IMR-90 (cell line): ENCODE measurements at regions not wholly inside any gene's neighbourhood (a gene's known extent, or its start where the extent isn't known, plus 50 kb on each side); places are given as distances from the start of the nearest gene placed in this dataset.

Experiments
- BHLHE40 ChIP-seq: fragments of 150-350 bp; IDR thresholded peaks from 2 replicates; pipeline ENCODE4 v1.6.1; 2016; ENCODE audit warnings: mild to moderate bottlenecking, low read depth, low read length
- CEBPB ChIP-seq: IDR thresholded peaks from 2 replicates; pipeline ENCODE4 v1.6.1; 2012; ENCODE audit warnings: low read depth, low read length, improper control_type of control experiment
- FOS ChIP-seq: fragments of 150-350 bp; IDR thresholded peaks from 2 replicates; pipeline ENCODE4 v1.6.1; 2016; ENCODE audit warnings: low read depth, low read length
- MAZ ChIP-seq: IDR thresholded peaks from 2 replicates; pipeline ENCODE4 v1.6.1; 2012; ENCODE audit warnings: low read depth, mild to moderate bottlenecking, low read length, improper control_type of control experiment, moderate library complexity, borderline replicate concordance
- MXI1 ChIP-seq: IDR thresholded peaks from 2 replicates; pipeline ENCODE4 v1.6.1; 2012; ENCODE audit warnings: low read depth, mild to moderate bottlenecking, low read length, moderate library complexity, borderline replicate concordance
- POLR2A ChIP-seq: IDR thresholded peaks from 2 replicates; pipeline ENCODE4 v1.6.1; 2012; ENCODE audit warnings: mild to moderate bottlenecking, low read depth, low read length
- SMC3 ChIP-seq: fragments of 150-350 bp; IDR thresholded peaks from 2 replicates; pipeline ENCODE4 v1.6.1; 2016; ENCODE audit warnings: low read depth, mild to moderate bottlenecking, antibody characterized with exemption, low read length, moderate library complexity
- TF ChIP-seq, protein P1 (sequence below): conservative IDR thresholded peaks from 2 replicates; pipeline ENCODE4 v1.5.1; 2012; ENCODE audit warnings: mild to moderate bottlenecking, low read depth, low read length, improper control_type of control experiment

DNA sequence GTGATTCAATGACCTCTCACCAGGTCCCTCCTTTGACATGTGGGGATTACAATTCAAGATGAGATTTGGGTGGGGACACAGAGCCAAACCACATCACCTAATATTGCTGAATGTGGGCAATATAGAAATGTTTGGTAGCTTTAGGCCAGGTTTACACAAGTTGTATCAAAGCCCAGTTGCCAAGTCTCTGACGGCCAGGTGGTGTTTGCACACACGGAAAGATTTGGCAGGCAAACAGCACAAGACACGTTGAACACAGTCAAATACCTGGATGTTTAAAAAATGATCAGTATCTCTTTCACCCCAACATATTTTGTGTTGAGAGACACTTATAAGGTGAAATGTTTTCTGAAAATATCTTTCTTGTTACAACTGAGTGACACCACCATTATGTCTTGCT lies 294.4 kb upstream of the MKI67 start:
- no peak for TF ChIP-seq FOS
- no peak for TF ChIP-seq BHLHE40
- TF ChIP-seq, protein P1, sequence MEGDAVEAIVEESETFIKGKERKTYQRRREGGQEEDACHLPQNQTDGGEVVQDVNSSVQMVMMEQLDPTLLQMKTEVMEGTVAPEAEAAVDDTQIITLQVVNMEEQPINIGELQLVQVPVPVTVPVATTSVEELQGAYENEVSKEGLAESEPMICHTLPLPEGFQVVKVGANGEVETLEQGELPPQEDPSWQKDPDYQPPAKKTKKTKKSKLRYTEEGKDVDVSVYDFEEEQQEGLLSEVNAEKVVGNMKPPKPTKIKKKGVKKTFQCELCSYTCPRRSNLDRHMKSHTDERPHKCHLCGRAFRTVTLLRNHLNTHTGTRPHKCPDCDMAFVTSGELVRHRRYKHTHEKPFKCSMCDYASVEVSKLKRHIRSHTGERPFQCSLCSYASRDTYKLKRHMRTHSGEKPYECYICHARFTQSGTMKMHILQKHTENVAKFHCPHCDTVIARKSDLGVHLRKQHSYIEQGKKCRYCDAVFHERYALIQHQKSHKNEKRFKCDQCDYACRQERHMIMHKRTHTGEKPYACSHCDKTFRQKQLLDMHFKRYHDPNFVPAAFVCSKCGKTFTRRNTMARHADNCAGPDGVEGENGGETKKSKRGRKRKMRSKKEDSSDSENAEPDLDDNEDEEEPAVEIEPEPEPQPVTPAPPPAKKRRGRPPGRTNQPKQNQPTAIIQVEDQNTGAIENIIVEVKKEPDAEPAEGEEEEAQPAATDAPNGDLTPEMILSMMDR = no peak
- no peak for TF ChIP-seq POLR2A
- TF ChIP-seq MXI1 = no peak
- no peak for TF ChIP-seq CEBPB
- TF ChIP-seq SMC3 = no peak
- TF ChIP-seq MAZ = no peak
